HCT116 (cell line): ENCODE measurements at regions not wholly inside any gene's neighbourhood (a gene's known extent, or its start where the extent isn't known, plus 50 kb on each side); places are given as distances from the start of the nearest gene placed in this dataset.

Experiments
- ATAC-seq: fragments of 200-7000 bp; cut with Tn5 transposase; 2 replicates; pipeline ENCODE4 v1.9.1; 2020; ENCODE audit warnings: mild to moderate bottlenecking, moderate library complexity
- BruUV-seq: library from RNA; stranded (reverse); fragments of 400-500 nt; replicated peaks from 2 replicates; lab custom pipeline; 2021; lab: Mats Ljungman, UMichigan
- CTCF ChIA-PET: fragments of 300-600 bp; sonication (Branson Sonifier 250); formaldehyde crosslinking; loops from one replicate; lab custom pipeline; 2021; ENCODE audit warnings: antibody characterized with exemption; lab: Charles Lee
- POLR2A ChIA-PET: fragments of 300-600, 350-600 bp; sonication (Branson Sonifier 250); formaldehyde crosslinking; loops from one replicate; lab custom pipeline; 2021; ENCODE audit warnings: antibody characterized with exemption; lab: Charles Lee
- RAD21 ChIA-PET, 2 experiments: fragments of 300-600 bp; sonication (Branson Sonifier 250); formaldehyde crosslinking; loops; one replicate each; lab custom pipeline; 2023; ENCODE audit warnings: low total read pairs in 2 of 2; ENCODE audit not compliant: uncharacterized antibody in 2 of 2, unreplicated experiment in 2 of 2, low non-redundant PET in 1 of 2; lab: Charles Lee
- DNase-seq: peaks from one replicate; pipeline ENCODE4 v3.0.0-alpha.2; 2010; ENCODE audit warnings: low read depth, low spot score
- H2AFZ ChIP-seq: fragments of 200-600 bp; shearing (Covaris generic), sonication (generic); 2 replicates; pipeline ENCODE4 v1.6.1; 2017; ENCODE audit warnings: low read depth, mixed run types, mixed read lengths, antibody characterized with exemption, low read length; ENCODE audit not compliant: poor library complexity, severe bottlenecking
- H3K27ac ChIP-seq: 2 replicates; pipeline ENCODE4 v1.5.1; 2012; ENCODE audit warnings: low read depth, low read length
- H3K27me3 ChIP-seq: fragments of 200-600 bp; sonication (generic); 2 replicates; pipeline ENCODE4 v1.6.1; 2016; ENCODE audit warnings: mixed run types, low read length, mixed read lengths; ENCODE audit not compliant: insufficient read depth
- H3K36me3 ChIP-seq, 2 experiments: fragments of 200-500 bp in 1 of 2; fragments of 200-600 bp in 1 of 2; sonication (Bioruptor generic) in 1 of 2; sonication (generic) in 1 of 2; 2 replicates each; pipeline versions ENCODE4 v1.5.1 to v1.6.1; 2014 to 2016; ENCODE audit warnings: low read length in 2 of 2, inconsistent platforms in 1 of 2, mixed read lengths in 1 of 2, mixed run types in 1 of 2; ENCODE audit not compliant: insufficient read depth in 2 of 2, control insufficient read depth in 1 of 2
- H3K4me1 ChIP-seq, 2 experiments: fragments of 200-600 bp in 1 of 2; sonication (generic) in 1 of 2; 2 replicates each; pipeline versions ENCODE4 v1.5.1 to v1.6.1; 2012 to 2017; ENCODE audit warnings: low read length in 2 of 2, inconsistent platforms in 1 of 2, mild to moderate bottlenecking in 1 of 2, mixed read lengths in 1 of 2, mixed run types in 1 of 2, moderate library complexity in 1 of 2; ENCODE audit not compliant: insufficient read depth in 2 of 2, control insufficient read depth in 1 of 2
- H3K4me2 ChIP-seq: fragments of 200-600 bp; sonication (generic); 2 replicates; pipeline ENCODE4 v1.6.1; 2017; ENCODE audit warnings: mixed run types, low read length, mixed read lengths
- H3K4me3 ChIP-seq, 2 experiments: fragments of 200-600 bp in 1 of 2; sonication (generic) in 1 of 2; replicated peaks in 1 of 2; 2 replicates each; pipeline ENCODE4 v1.5.1; 2011 to 2016; ENCODE audit warnings: low read length in 2 of 2, control low read depth in 1 of 2, low read depth in 1 of 2, mild to moderate bottlenecking in 1 of 2, mixed read lengths in 1 of 2, mixed run types in 1 of 2
- H3K79me2 ChIP-seq: fragments of 200-600 bp; sonication (generic); 2 replicates; pipeline ENCODE4 v1.6.1; 2017; ENCODE audit warnings: mild to moderate bottlenecking, mixed run types, low read length, moderate library complexity, mixed read lengths; ENCODE audit not compliant: insufficient read depth
- H3K9ac ChIP-seq: fragments of 200-600 bp; sonication (generic); 2 replicates; pipeline ENCODE4 v1.6.1; 2016; ENCODE audit warnings: low read length, mixed read lengths
- H3K9me2 ChIP-seq: fragments of 200-600 bp; sonication (generic), shearing (Covaris generic); 2 replicates; pipeline ENCODE4 v1.6.1; 2017; ENCODE audit warnings: mixed run types, mild to moderate bottlenecking, moderate library complexity; ENCODE audit not compliant: insufficient read depth
- H3K9me3 ChIP-seq, 2 experiments: fragments of 200-500 bp in 1 of 2; fragments of 200-600 bp in 1 of 2; sonication (Bioruptor generic) in 1 of 2; sonication (generic) in 1 of 2; 2 replicates each; pipeline ENCODE4 v1.6.1; 2014 to 2017; ENCODE audit warnings: low read length in 2 of 2, mixed read lengths in 2 of 2, inconsistent platforms in 1 of 2, low read depth in 1 of 2, mild to moderate bottlenecking in 1 of 2, mixed run types in 1 of 2, moderate library complexity in 1 of 2; ENCODE audit not compliant: control insufficient read depth in 1 of 2, insufficient read depth in 1 of 2
- H4K20me1 ChIP-seq: fragments of 200-600 bp; sonication (generic), shearing (Covaris generic); 2 replicates; pipeline ENCODE4 v1.6.1; 2017; ENCODE audit warnings: mixed run types, mild to moderate bottlenecking, moderate library complexity; ENCODE audit not compliant: insufficient read depth
- CBX3 ChIP-seq: IDR thresholded peaks from 2 replicates; pipeline ENCODE4 v1.6.1; 2012; ENCODE audit warnings: low read depth
- CTCF ChIP-seq, 3 experiments: fragments of 200-600 bp in 1 of 3; sonication (generic) in 1 of 3; IDR thresholded peaks in 2 of 3; conservative IDR thresholded peaks in 1 of 3; 2 replicates each; pipeline ENCODE4 v1.5.1; 2012 to 2017; ENCODE audit warnings: low read depth in 2 of 3, low read length in 2 of 3, antibody characterized with exemption in 1 of 3, borderline replicate concordance in 1 of 3, control low read depth in 1 of 3, mild to moderate bottlenecking in 1 of 3, mixed read lengths in 1 of 3, mixed run types in 1 of 3, moderate library complexity in 1 of 3; ENCODE audit not compliant: insufficient read depth in 1 of 3
- EGR1 ChIP-seq: IDR thresholded peaks from 2 replicates; pipeline ENCODE4 v1.6.1; 2012; ENCODE audit warnings: low read depth
- ELF1 ChIP-seq: IDR thresholded peaks from 2 replicates; pipeline ENCODE4 v1.6.1; 2012; ENCODE audit warnings: low read depth, borderline replicate concordance
- EZH2 ChIP-seq: fragments of 200-600 bp; sonication (generic); IDR thresholded peaks from 2 replicates; pipeline ENCODE4 v1.6.1; 2017; ENCODE audit warnings: antibody characterized with exemption, mixed run types
- EZH2phosphoT487 ChIP-seq: fragments of 200-600 bp; IDR thresholded peaks from 2 replicates; pipeline ENCODE4 v1.6.1; 2018; ENCODE audit warnings: antibody characterized with exemption, borderline replicate concordance
- FOSL1 ChIP-seq: IDR thresholded peaks from 2 replicates; pipeline ENCODE4 v1.6.1; 2012; ENCODE audit warnings: low read depth
- JUND ChIP-seq: IDR thresholded peaks from 2 replicates; pipeline ENCODE4 v1.6.1; 2012
- POLR2AphosphoS5 ChIP-seq: IDR thresholded peaks from 2 replicates; pipeline ENCODE4 v1.6.1; 2011; ENCODE audit warnings: mild to moderate bottlenecking, low read depth, low read length, moderate library complexity
- SIN3A ChIP-seq: IDR thresholded peaks from 2 replicates; pipeline ENCODE4 v1.6.1; 2012; ENCODE audit warnings: low read depth
- SRF ChIP-seq: IDR thresholded peaks from 2 replicates; pipeline ENCODE4 v1.6.1; 2012; ENCODE audit warnings: low read depth
- TCF7L2 ChIP-seq: IDR thresholded peaks from 2 replicates; pipeline ENCODE4 v1.7.0; 2011; ENCODE audit warnings: borderline replicate concordance, inconsistent platforms; ENCODE audit not compliant: insufficient read depth, insufficient read length; ENCODE audit errors: extremely low read depth
- YY1 ChIP-seq: IDR thresholded peaks from 2 replicates; pipeline ENCODE4 v1.6.1; 2011; ENCODE audit warnings: low read length, low read depth, moderate library complexity, mild to moderate bottlenecking; ENCODE audit not compliant: insufficient replicate concordance; ENCODE audit errors: extremely low read depth
- ZBTB33 ChIP-seq: IDR thresholded peaks from 2 replicates; pipeline ENCODE4 v1.6.1; 2011; ENCODE audit warnings: mild to moderate bottlenecking, low read length, moderate library complexity; ENCODE audit not compliant: insufficient replicate concordance; ENCODE audit errors: extremely low read depth
- ZFX ChIP-seq: fragments of 450-650 bp; IDR thresholded peaks from 2 replicates; pipeline ENCODE4 v1.6.1; 2017
- ZNF274 ChIP-seq: fragments of 200-500 bp; sonication (Bioruptor generic); IDR thresholded peaks from 2 replicates; pipeline ENCODE4 v1.6.1; 2014; ENCODE audit warnings: mild to moderate bottlenecking, low read depth, low read length, inconsistent platforms
- intact Hi-C: fragments of 100-400 bp; cut with micrococcal nuclease; formaldehyde crosslinking; loops from 2 replicates; pipeline ENCODE4 v1.10.0; 2022

- Histone ChIP-seq H4K20me1 (no peaks in the 10 kb centered on the region), H3K9ac (no peak overlapping the region), H3K27me3 (peaks cover 44% of the 10 kb centered on the region), H3K4me3 (no peak overlapping the region), H3K27ac (no peak overlapping the region), H3K4me1 (no peaks in the 10 kb centered on the region), H3K9me2 (no peaks in the 10 kb centered on the region), H3K79me2 (no peaks in the 10 kb centered on the region), H2AFZ (no peak overlapping the region), H3K4me2 (no peak overlapping the region), H3K36me3 (no peaks in the 10 kb centered on the region), H3K9me3 (no peaks in the 10 kb centered on the region)
- ChIA-PET POLR2A (no interaction called here), RAD21 (no interaction called here), CTCF (no interaction called here)
- no TSS peak for BruUV-seq
- no peak for TF ChIP-seq ZNF274
- no peak for DNase-seq
- intact Hi-C loops: no loop called here
- ATAC-seq: no peak
Measured at GRCh38 chr16:22659933-22660332, 149.2 kb downstream of the NPIPB5 start.

- intact Hi-C loops: no loop called here
- ATAC-seq: no peak
- Histone ChIP-seq H4K20me1 (no peaks in the 10 kb centered on the region), H3K79me2 (no peaks in the 10 kb centered on the region), H3K27ac (no peak overlapping the region), H2AFZ (no peak overlapping the region), H3K9me3 (no peaks in the 10 kb centered on the region), H3K36me3 (no peaks in the 10 kb centered on the region), H3K4me2 (no peak overlapping the region), H3K4me3 (no peak overlapping the region), H3K9ac (no peak overlapping the region), H3K4me1 (no peaks in the 10 kb centered on the region), H3K27me3 (peaks cover 51% of the 10 kb centered on the region), H3K9me2 (no peaks in the 10 kb centered on the region)
- no TSS peak for BruUV-seq
- ChIA-PET POLR2A (no interaction called here), CTCF (no interaction called here), RAD21 (no interaction called here)
- DNase-seq: no peak
- TF ChIP-seq ZBTB33 (no peak), ZFX (no peak), YY1 (no peak), SRF (no peak), FOSL1 (no peak), ELF1 (no peak), POLR2AphosphoS5 (no peak), EGR1 (no peak), JUND (no peak), CTCF (IDR thresholded peaks at IDR 0.05 in 2 of 3, conservative IDR thresholded peaks at IDR 0.05 in 1 of 3; ENCODE audit: borderline replicate concordance in 1 of 3, insufficient read depth in 1 of 3, low read depth in 2 of 3, low read length in 2 of 3) (no peak), CBX3 (no peak), TCF7L2 (no peak), EZH2 (no peak), EZH2phosphoT487 (no peak), SIN3A (no peak)
Measured at GRCh38 chr16:22660441-22661160, 149.9 kb downstream of the NPIPB5 start.
